GOT3 (cell line): ENCODE measurements at regions not wholly inside any gene's neighbourhood (a gene's known extent, or its start where the extent isn't known, plus 50 kb on each side); places are given as distances from the start of the nearest gene placed in this dataset.

Experiments
- DNase-seq: peaks from one replicate; lab custom pipeline; 2025; ENCODE audit warnings: mixed read lengths; lab: John Stamatoyannopoulos, UW

DNA sequence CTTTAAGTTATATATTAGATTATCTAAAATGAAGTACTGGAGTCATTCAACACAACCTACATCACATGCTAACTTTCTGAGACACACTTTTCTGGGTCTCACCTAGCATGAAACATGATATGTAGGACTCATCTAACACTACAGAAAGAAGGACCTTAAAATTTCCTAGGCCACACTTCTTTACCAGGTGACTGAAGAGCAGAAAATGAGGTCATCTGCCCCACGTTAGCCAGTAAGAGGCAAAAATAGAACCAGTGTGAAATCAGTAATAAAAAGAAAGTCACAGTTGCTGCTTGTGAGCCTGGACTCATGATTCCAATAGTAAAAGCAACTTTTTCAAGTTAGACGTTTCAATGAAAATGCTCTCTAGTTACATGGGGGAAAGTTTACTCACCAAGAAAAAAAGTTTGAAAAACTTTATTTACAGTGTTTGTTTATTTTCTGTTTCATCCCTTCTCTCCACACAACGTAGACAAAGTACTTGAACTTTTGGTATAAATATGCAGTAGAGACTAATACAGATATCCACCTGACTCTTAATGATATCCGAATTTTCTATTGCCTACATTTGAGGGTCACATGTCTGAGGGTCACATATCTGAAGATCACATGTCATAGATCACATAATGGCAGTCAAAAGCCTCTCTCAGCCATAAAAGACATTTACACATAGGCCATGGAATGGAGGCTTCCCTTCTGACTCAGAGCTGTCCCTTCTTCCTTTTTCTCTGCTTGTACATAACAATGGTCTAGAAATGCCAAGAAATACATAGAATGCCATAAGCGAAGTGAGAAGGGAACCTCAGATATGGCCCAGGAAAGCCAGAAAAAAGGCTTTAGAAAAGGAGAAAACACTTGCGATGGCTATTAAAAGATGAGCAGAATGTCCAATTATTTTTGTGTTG is 362.9 kb downstream of the ZEB2 start:
- no peak for DNase-seq

DNA sequence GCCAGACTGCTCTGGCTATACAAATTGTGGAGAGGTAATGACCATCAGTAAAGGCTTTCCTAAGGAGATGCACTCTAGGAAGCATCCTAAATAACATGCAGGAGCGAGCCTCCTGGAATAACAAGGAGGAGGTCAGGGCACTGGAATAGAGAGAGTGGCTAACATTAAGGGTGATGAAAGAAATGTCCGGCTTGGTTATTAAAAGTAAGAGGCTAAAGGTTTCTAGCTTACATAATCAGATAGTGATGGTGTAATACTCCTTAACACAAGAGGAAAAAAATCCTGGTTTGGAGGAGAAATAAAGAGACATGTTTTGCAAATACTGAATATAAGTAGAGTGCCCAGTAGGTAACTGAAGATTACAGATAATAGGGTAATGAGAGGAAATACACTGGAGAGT is 365.7 kb downstream of the ZEB2 start:
- no peak for DNase-seq

DNA sequence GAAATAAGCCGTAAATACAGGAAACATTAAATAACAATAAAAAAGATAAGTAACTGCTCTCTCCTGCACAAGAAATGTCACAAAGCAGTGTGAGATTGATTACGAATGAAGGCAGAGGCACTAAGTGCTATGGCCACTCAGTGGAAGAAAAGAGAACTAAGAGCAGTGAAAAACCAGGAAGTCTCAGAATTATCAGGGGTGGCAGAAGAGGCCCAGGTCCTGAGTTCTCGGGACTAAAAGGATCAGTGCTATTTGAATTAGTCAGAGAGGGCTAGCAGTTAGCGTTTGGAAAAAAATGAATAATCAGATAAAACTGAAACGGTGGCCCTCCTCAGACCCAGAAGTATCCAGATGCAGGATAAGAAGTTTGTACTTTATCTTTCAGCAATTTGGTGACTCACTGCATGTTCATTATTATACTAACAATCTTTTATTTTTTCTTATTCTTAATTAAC is 367.1 kb downstream of the ZEB2 start:
- DNase-seq = no peak

DNA sequence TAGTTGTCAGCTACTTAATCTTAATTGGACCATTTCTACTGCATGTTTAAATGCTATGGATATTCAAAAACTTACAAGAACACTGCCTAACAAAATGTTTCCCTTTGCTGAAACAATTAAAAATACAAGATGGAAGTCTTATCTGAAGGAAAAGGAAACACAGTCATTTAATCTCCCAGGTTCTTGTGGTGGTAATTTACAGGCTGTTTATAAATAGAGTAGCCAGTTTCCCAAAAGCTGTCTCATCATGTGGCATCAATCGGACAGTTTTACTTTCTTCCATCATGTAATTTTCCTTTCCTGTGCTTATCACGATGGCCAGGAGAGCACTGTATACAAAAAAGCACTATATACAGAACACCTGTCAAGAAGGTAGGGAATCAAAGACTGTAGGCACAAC is 368.1 kb downstream of the ZEB2 start:
- DNase-seq = no peak

DNA sequence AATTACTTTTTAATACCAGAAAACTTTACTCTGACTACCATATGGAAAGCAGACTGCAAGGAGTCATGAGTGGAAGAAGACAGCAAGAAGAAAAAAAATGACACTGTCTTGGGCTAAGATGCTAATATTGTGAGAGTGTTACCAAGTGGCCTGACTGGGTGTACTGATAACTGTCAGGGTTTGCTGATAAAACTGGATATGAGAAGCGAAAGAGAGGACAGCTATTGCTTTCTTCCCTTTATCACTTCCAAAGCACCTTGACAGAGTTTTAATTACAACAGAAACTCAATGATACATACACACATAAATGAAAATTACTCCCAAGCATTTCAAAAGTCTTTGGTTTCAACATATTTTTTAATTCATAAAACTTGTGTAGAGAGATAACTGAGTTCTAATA is 368.5 kb downstream of the ZEB2 start:
- DNase-seq = no peak

DNA sequence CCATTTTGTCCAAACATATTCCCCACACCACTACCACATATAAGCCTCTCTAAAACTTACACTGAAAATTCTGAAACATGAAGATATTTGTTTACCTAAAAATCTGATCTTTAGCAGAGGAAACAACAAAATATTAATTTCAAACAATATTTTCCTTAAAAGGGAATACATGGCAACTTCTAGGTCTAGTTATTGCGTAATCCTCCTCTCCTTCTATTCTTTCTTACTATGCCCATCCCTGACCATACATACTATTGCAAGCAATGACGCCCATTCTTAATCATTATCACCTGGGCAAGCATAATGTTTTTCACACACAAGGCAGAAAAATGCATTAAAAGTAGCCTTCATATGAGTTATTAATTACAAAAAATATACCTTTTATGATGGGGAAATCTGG is 372.6 kb downstream of the ZEB2 start:
- DNase-seq = no peak

DNA sequence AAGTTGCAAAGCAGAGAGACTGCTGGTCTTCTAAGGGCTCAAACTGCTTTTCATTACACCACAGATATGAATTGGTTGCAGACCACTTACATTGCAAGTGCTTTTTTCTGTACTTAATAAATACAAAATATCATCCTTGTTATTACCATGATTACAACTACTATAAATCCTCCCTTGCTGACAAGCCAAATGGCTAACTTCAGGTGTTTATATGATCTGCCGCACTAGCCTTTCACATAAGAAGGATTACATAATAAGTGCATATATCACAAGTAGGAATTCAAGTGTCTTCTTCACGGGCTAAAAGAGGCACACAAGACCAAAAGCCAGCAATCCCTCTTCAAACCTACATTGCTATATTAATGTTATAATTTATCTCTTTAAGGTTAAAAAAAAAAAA is 373.0 kb downstream of the ZEB2 start:
- DNase-seq = no peak

DNA sequence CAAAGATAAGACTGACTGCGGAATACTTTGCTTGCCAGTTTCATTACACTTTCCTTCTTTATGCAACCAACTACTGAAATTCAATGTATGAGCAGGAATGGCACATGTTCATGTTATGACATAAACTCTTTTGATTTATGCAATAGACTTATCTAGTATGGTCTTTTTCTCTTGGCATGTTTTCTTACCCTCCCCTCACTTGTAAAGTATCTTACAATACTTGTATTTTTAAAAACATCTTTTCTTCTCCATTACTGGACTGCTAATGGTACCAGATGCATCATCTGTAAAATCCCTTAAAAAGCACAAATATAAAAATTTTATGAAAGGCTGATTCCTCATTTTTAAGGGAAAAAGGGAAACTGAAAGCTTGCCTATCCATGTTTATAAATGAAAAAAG is 373.8 kb downstream of the ZEB2 start:
- no peak for DNase-seq

DNA sequence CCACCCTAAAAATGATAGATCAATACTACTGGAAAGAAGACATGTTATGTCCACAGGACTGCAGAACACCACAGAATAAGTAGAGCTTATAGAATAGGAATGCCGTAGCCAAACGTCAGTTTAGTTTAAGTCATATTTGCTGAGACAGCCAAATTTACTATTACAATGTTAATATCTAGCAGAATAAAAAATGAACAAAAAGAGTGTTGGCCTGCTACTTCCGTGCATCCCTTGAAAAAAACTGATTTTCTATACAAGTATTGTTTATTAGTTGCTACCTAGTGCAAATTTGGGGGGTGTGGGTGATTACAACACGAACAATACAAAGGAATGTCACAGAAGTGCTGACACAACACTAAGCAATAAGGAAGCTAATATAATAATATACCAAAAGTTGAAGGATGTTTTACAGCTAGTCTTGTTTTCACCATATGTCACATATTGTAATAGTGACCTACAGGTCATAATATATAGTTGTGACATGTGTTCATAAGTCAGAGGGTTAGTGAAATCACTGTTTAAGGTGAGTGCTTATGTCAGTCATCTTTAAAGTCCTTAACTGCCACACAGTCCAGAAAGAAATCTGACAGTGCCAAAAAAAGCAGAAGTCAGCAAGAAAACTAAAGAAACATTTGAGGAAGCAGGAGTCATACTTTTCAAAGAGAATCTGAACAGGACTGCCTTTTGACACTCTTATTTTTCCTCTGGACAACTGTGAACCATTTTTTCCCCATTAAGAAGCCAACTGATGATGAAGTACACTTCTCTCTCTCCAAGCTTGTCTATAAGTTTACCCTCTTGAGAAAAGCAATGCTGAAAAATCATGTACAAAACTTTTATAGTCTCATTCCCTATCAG is 376.4 kb downstream of the ZEB2 start:
- DNase-seq = no peak

DNA sequence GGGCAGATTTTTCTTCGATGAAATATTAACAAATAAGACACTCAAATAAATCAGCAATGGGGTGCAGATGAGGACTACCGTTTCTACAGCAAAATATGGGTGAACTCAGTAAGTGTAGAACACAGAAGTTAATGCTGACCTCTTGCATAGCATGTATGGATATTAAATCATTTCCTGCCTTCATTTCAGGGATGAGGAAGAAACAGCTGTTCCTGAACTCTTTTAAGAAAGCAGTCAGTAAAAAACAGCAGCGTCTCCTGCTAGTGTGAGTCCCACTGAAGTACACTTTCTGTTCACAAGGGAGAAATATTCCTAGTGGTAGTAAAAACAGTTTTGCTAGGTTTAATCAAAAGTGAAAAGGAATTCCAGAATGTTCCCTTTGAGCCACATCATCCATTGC is 379.0 kb downstream of the ZEB2 start:
- no peak for DNase-seq

DNA sequence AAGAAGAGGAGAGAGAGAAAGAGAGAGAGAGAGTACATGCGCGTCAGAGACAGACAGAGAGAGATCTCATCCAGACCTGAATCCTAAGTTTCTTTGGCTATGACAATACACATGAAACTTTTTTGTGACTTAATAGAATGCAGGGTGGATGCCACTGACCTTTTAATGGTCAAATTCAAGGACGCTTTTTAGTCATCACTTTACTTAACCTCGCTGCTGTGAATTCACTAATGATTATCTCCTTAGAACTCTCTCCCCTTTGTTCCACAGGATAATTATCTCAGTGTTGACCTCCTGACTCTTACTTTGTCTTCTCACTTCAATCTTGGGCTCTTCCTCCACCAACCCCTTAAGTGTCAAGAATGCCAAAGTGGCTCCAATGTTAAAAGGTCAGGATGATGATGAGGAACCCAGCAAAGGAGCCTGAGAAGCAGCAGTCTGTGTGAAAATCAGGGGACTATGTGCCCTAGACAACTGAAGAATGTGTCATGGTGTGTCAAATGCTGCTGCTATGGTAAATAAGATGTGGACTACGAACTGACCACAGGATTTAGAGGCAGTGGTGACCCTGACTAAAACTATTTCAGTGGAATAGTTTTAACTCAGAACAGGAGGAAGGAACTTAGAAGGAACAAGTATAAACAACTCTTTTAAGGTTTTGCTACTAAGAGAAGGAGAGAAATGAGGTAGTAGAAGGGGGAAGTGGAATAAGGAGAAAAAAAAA is 382.1 kb downstream of the ZEB2 start:
- no peak for DNase-seq

DNA sequence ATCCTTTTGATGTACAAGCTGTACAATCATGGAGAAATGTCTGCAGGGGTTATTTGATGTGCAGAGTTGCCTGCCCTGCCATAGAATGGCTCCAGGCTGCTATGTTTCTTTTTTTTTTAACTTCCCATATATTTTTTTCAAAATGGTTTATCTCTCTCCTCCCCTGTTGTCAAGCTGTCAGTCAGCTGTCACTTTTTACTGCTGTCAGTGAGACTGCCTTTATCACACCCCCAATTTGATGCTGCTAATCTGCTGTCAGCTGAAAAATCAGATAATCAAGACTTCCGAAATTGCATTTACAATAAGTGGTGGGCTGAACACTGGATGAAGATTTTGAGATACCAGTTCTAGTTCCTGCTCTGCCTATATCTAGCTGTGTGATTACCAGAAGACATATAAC is 382.6 kb downstream of the ZEB2 start:
- no peak for DNase-seq

DNA sequence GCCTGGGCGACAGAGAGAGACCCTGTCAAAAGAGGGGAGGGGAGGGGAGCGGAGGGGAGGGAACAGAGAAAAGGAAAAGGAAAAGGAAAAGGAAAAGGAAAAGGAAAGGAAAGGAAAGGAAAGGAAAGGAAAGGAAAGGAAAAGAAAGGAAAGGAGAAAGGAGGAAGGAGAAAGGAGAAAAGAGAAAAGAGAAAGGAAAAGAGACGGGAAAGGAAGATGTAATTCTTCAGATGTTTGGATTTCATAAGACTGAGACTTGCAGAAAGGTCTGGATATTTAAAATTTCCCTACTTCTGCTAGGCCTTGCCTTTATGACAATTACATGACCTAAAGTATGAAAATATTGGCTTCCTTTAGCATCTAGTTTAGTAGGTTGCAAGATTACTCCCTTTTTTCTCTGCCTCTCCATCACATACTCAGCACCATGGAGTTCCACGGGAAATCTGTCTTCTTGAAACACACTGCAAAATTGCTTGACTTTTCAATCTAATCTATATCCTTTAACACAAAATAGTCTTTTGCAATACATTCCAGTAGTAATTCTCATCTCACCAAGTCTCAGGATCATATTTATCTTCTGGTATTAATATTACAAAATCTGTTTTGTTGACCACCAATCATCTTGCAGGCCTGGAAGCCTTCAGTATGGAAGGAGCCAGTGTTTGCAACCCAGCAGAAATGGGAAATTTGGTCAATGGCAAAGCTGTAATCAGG is 383.5 kb downstream of the ZEB2 start:
- DNase-seq = no peak

DNA sequence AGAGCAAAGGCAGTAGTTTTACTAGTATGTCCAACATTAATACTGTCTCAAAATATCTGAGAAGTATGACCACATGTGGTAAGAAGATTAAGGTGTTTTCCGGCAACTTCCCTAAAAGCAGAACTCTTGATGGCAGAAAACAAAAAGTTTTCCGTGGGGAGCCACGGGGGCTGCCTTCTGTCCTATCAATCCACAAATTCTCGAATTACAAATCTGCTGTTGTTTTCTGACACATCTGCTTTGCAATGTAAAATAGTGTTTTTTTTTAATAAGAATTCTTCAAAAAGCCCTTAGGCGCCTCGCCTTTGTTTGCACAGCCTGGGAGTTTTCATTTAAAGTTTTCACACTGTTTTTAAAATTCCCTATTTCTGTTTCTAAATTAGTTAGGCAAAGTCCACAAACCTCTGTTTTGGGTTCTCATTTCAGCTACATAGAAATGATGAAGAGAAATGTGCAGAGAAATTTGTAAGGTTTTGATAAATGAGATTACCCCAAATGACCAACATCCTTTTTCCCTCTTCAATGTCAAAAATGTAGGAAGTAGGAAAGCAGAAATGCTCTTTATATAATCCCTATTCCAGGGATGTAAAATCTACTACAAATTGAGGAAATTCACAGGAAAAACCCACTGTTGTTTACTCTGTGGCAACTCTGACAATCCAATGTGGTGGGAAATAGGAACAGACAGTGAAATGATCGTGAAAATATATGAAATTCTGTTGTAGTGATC is 385.8 kb downstream of the ZEB2 start:
- no peak for DNase-seq

DNA sequence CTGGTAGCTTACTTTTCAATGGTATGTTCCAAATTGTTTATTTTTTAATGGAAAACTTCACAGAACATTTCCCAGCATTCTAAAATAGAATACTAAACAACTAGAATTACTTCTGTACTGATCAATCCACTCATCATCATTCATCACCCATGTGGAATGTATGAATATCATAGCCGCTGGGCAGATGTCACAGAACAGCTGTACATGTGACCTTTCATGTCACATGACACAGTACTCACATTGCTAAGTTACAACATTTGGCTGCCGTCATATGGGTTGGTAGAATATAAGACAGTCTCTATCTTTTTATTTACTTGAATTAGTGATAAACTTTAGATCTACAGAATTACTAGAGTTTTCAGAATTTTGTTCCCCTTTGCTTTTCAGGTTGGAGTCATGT is 387.6 kb downstream of the ZEB2 start:
- DNase-seq = no peak

DNA sequence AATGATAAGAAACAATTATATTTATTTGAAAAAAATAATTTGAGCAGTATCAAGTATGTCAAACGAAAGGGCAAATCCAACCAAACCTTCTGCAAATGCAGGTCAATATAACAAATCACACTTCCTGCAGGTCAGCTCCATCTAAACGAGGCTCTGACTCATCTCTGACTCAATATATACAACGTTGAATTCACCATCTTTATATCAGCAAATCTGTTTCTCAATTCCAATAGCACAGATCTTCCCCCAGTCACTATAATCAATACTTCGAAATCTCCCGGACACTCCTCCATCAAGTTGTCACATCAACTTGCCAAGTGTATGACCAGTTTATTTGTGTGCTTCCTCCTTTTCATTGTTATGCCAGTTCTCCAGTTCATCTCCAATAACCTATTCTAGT is 388.9 kb downstream of the ZEB2 start:
- no peak for DNase-seq

DNA sequence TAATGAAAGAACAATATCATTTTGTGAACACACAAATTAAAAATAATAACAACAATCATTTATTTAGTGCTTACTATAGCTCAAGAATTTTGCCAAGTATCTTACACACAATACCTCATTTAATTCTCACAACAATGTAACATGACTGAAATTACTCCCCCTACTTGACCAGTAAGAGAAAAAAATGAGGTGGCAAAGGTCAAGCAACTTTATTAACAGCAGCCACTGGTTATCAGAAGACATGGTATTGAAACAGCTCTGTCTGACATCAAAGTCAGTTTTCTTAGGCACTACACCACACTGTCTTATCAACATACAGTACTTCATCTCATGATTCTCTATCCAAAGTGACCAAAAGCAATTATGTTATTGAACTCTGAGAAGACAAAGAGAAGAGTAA is 389.4 kb downstream of the ZEB2 start:
- DNase-seq = no peak

DNA sequence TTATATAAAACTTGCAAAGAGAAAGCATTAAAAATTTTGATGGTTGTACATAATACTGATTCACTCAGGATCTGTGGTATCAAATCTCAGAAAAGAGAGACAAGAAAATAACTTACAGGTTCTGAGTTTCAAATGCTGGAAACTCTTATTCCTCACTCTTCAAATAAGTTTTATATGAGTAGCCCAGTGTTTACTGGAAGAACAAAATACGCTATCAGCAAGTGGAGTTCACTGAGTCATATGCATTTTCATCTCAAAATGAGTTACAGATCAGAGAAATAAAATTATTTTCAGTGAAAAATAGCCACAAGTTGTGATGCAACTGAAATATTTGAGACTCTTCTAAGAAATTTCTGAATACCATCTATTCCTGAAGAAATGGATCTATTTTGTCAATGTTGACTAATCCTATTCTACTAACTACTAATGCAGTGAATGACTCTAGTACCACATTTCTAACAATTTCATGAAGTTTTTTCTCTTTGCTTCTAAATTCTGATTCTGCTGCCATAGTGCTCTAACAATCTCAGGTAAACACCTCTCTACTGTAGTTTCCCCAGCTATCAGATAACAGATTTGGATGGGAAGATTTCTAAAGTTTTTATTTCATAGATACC is 391.7 kb downstream of the ZEB2 start:
- DNase-seq = no peak

DNA sequence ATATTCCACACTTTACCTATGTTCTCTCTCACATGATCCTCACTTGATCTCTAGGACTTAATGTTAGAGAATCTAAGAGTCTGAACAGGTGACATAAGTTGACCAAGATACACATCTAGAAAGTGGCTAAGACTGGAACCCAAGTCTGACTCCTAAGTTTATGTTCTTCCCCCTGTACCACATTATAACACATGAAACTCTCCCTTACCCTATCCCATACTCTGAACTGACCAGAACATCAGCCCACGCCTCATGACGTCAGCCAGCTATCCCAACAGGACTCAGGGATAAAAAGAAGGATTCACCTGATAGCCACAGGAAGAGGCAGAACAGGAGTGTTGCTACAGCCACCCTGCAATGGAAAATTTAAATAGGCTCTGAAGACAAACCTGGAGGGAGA is 392.2 kb downstream of the ZEB2 start:
- DNase-seq = no peak

DNA sequence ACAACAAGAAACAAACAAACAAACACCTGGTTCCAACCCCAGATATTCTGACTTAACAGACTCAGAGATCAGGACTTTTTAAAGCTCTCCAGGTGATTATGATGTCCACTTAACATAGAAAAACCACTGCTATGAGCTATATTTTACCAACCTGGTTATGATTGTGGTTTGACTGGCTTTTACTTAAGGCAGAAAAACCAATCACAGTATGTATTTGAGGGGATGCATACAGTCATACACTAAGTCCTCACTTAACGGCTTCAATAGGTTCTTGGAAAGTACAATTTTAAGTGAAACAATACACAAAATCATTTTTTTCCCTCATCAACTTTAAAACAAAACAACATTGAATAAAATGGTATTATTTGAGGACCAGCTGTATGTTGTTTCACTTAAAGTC is 393.6 kb downstream of the ZEB2 start:
- no peak for DNase-seq

DNA sequence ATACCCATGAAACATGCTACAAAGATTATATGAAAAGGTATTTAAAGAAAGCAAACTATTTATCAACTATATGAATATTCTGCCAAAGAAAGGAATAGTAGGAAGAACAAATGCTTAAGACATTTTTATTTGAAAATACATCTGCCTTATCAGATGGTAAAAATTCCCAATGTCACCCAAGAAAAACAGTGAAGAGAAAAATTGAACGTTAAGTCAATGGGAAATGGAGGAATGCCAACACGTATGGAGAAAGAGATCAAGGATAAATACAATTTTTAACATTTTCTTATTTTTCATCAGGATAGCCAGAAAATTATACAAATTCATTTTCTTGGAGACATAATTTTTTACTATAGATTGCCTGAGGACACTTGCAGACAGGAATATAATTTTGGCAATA is 394.2 kb downstream of the ZEB2 start:
- DNase-seq = no peak
